ENCODE measurements at regions not wholly inside any gene's neighbourhood (a gene's known extent, or its start where the extent isn't known, plus 50 kb on each side); places are given as distances from the start of the nearest gene placed in this dataset.

GRCh38 chr7:119826547-119826946, 446.4 kb upstream of the KCND2 start:
- Histone ChIP-seq H3K4me3 (ENCODE audit: low read depth, low read length) (no peak overlapping the region), H3K36me3 (ENCODE audit: control insufficient read depth, insufficient read depth, low read length) (no peaks in the 10 kb centered on the region), H3K27me3 (ENCODE audit: control insufficient read depth, insufficient read depth, low read length) (no peaks in the 10 kb centered on the region)
- no peak for DNase-seq (ENCODE audit: low read depth)
- no peak for TF ChIP-seq CTCF (IDR thresholded peaks at IDR 0.05; ENCODE audit: insufficient read depth, low read length, poor library complexity, severe bottlenecking)

- Histone ChIP-seq H3K36me3 (ENCODE audit: control insufficient read depth, insufficient read depth, low read length) (no peaks in the 10 kb centered on the region), H3K27me3 (ENCODE audit: control insufficient read depth, insufficient read depth, low read length) (no peaks in the 10 kb centered on the region), H3K4me3 (ENCODE audit: low read depth, low read length) (no peak overlapping the region)
- DNase-seq (ENCODE audit: low read depth) = no peak
- no peak for TF ChIP-seq CTCF (IDR thresholded peaks at IDR 0.05; ENCODE audit: insufficient read depth, low read length, poor library complexity, severe bottlenecking)
These were observed 434.5 kb upstream of the KCND2 start for GRCh38 chr7:119838444-119838843.

GRCh38 chr7:119842337-119842736, 430.6 kb upstream of the KCND2 start:
- H3K36me3 ChIP-seq (ENCODE audit: control insufficient read depth, insufficient read depth, low read length) = no peaks in the 10 kb centered on the region
- no peak for DNase-seq (ENCODE audit: low read depth)
- H3K27me3 ChIP-seq (ENCODE audit: control insufficient read depth, insufficient read depth, low read length) = no peaks in the 10 kb centered on the region
- H3K4me3 ChIP-seq (ENCODE audit: low read depth, low read length) = no peak overlapping the region
- TF ChIP-seq CTCF (IDR thresholded peaks at IDR 0.05; ENCODE audit: insufficient read depth, low read length, poor library complexity, severe bottlenecking) = no peak

DNA sequence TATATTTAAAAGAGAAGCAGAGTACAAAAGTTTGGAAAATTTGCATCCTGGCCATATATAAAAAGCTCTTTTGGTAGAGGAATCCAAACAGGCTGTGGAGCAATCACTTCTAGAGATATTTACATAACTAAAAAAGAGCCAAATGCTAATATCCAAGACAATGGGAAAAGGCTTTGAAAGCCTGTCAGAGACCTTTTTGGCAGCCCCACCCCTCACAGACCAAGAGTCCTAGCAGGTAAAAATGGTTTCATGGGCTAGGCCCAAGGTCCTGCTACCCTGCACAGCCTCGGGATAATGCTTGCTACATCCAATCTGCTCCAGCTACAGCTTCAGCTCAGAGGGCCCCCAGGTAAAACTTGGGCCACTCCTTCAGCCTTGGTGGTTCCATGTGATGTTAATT, 430.2 kb upstream of the KCND2 start:
- Histone ChIP-seq H3K27me3 (ENCODE audit: control insufficient read depth, insufficient read depth, low read length) (no peaks in the 10 kb centered on the region), H3K36me3 (ENCODE audit: control insufficient read depth, insufficient read depth, low read length) (no peaks in the 10 kb centered on the region), H3K4me3 (ENCODE audit: low read depth, low read length) (no peak overlapping the region)
- TF ChIP-seq CTCF (IDR thresholded peaks at IDR 0.05; ENCODE audit: insufficient read depth, low read length, poor library complexity, severe bottlenecking) = no peak
- DNase-seq (ENCODE audit: low read depth) = no peak

DNA sequence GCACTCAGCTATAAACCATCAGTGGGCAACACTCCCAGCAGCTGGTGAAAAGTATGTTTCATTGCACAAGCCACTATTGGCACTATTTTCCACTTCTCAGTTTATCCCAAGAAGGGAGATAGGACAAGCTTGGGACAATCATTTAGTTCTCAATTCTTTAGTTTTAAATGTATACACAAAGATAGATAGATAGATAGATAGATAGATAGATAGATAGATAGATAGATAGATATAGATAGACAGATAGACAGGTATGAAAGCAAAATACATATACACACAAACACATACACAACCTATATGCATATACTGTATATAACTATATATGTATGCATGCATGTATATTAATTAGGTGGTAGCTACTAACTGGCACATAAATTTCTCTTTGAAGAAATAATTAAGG, 411.6 kb upstream of the KCND2 start:
- no peaks in the 10 kb centered on the region for H3K36me3 ChIP-seq (ENCODE audit: control insufficient read depth, insufficient read depth, low read length)
- TF ChIP-seq CTCF (IDR thresholded peaks at IDR 0.05; ENCODE audit: insufficient read depth, low read length, poor library complexity, severe bottlenecking) = no peak
- no peaks in the 10 kb centered on the region for H3K27me3 ChIP-seq (ENCODE audit: control insufficient read depth, insufficient read depth, low read length)
- no peak for DNase-seq (ENCODE audit: low read depth)
- no peak overlapping the region for H3K4me3 ChIP-seq (ENCODE audit: low read depth, low read length)

DNA sequence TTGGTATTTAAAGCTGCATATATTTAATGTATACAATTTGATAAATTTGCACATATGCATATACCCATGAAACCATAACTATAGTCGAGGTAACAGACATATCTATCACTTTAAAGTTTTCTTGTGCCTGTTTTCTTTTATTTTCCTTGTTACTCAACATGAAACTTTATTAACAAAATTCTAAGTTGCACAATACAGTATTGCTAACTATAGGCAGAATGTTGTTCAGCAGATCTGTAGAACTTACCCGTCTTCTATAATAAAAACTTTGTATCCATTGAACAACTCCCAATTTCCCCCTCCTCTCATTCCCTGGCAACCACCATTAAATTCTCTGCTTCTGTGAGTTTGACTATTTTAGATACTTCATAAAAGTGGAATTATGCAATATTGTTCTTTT, 404.6 kb upstream of the KCND2 start:
- H3K27me3 ChIP-seq (ENCODE audit: control insufficient read depth, insufficient read depth, low read length) = no peaks in the 10 kb centered on the region
- H3K36me3 ChIP-seq (ENCODE audit: control insufficient read depth, insufficient read depth, low read length) = no peaks in the 10 kb centered on the region
- no peak overlapping the region for H3K4me3 ChIP-seq (ENCODE audit: low read depth, low read length)
- no peak for DNase-seq (ENCODE audit: low read depth)
- TF ChIP-seq CTCF (IDR thresholded peaks at IDR 0.05; ENCODE audit: insufficient read depth, low read length, poor library complexity, severe bottlenecking) = no peak
